GM21423 (cell line): ENCODE measurements at regions not wholly inside any gene's neighbourhood (a gene's known extent, or its start where the extent isn't known, plus 50 kb on each side); places are given as distances from the start of the nearest gene placed in this dataset.

Source experiments
- ATAC-seq: cut with Tn5 transposase; IDR thresholded peaks from one replicate; pipeline ENCODE4 v1.9.1; 2021; ENCODE audit warnings: mild to moderate bottlenecking, moderate library complexity; ENCODE audit not compliant: unreplicated experiment

GRCh38 chr17:72402727-72403210 is 281.9 kb downstream of the SOX9 start:
- ATAC-seq: no peak

GRCh38 chr17:72403713-72404209 is 282.9 kb downstream of the SOX9 start:
- ATAC-seq: no peak

GRCh38 chr17:72404872-72405271 is 284.1 kb downstream of the SOX9 start:
- ATAC-seq: no peak

GRCh38 chr17:72405662-72406230 is 284.9 kb downstream of the SOX9 start:
- no peak for ATAC-seq

GRCh38 chr17:72406498-72406897 is 285.7 kb downstream of the SOX9 start:
- ATAC-seq: no peak

- ATAC-seq: peak; percentile 88
Observed at GRCh38 chr17:72407336-72407909, 286.6 kb downstream of the SOX9 start.

- no peak for ATAC-seq
Observed at GRCh38 chr17:72407931-72408330, 287.1 kb downstream of the SOX9 start.

- ATAC-seq: no peak
Observed at GRCh38 chr17:72408641-72409040, 287.8 kb downstream of the SOX9 start.

- no peak for ATAC-seq
Observed at GRCh38 chr17:72409405-72410002, 288.7 kb downstream of the SOX9 start.

GRCh38 chr17:72411124-72411563 is 290.3 kb downstream of the SOX9 start:
- no peak for ATAC-seq

- ATAC-seq: no peak
Observed at GRCh38 chr17:72412650-72413076, 291.8 kb downstream of the SOX9 start.

GRCh38 chr17:72413077-72414031 is 292.5 kb downstream of the SOX9 start:
- ATAC-seq: no peak

- no peak for ATAC-seq
Observed at GRCh38 chr17:72414032-72414396, 293.2 kb downstream of the SOX9 start.

- ATAC-seq: no peak
Observed at GRCh38 chr17:72414967-72415853, 294.4 kb downstream of the SOX9 start.

- no peak for ATAC-seq
Observed at GRCh38 chr17:72416054-72416675, 295.3 kb downstream of the SOX9 start.

GRCh38 chr17:72416905-72417304 is 296.1 kb downstream of the SOX9 start:
- ATAC-seq: no peak

- ATAC-seq: no peak
Observed at GRCh38 chr17:72417627-72418026, 296.8 kb downstream of the SOX9 start.

GRCh38 chr17:72419866-72420774 is 299.3 kb downstream of the SOX9 start:
- peak; percentile 49 for ATAC-seq

GRCh38 chr17:72420775-72421127 is 299.9 kb downstream of the SOX9 start:
- no peak for ATAC-seq
